ENCODE measurements at regions not wholly inside any gene's neighbourhood (a gene's known extent, or its start where the extent isn't known, plus 50 kb on each side); places are given as distances from the start of the nearest gene placed in this dataset.

- TF ChIP-seq CTCF (IDR thresholded peaks at IDR 0.05) (no peak), POLR2A (IDR thresholded peaks at IDR 0.05) (no peak)
Observed at GRCh38 chr15:70203981-70204560, 106.4 kb upstream of the TLE3 start.
